ENCODE measurements at regions not wholly inside any gene's neighbourhood (a gene's known extent, or its start where the extent isn't known, plus 50 kb on each side); places are given as distances from the start of the nearest gene placed in this dataset.
A peak's percentile ranks its signal among the peaks of the same experiment; 100 is the strongest.

- no peak for DNase-seq
These were observed 56.7 kb upstream of the NTPCR start for GRCh38 chr1:232893481-232894313.

GRCh38 chr1:232894436-232894835 is 56.0 kb upstream of the NTPCR start:
- DNase-seq, result no peak

- DNase-seq, result no peak
These were observed 52.4 kb upstream of the NTPCR start for GRCh38 chr1:232897949-232898465.

GRCh38 chr1:232899268-232899667 is 51.1 kb upstream of the NTPCR start:
- DNase-seq, result peak; percentile 38

GRCh38 chr1:232899839-232900238 is 50.6 kb upstream of the NTPCR start:
- DNase-seq, result no peak
